HG03442 (cell line): ENCODE measurements at regions not wholly inside any gene's neighbourhood (a gene's known extent, or its start where the extent isn't known, plus 50 kb on each side); places are given as distances from the start of the nearest gene placed in this dataset.

ENCODE experiments used
- ATAC-seq: cut with Tn5 transposase; IDR thresholded peaks from one replicate; pipeline ENCODE4 v1.9.1; 2021; ENCODE audit warnings: mild to moderate bottlenecking, moderate library complexity; ENCODE audit not compliant: unreplicated experiment

GRCh38 chr1:58430421-58431275 is 115.9 kb downstream of the OMA1 start:
- ATAC-seq: no peak

GRCh38 chr1:58426918-58427317 is 119.6 kb downstream of the OMA1 start:
- no peak for ATAC-seq

- ATAC-seq: no peak
Measured at GRCh38 chr1:58422436-58422835, 124.1 kb downstream of the OMA1 start.

- no peak for ATAC-seq
Measured at GRCh38 chr1:58418283-58419228, 128.0 kb downstream of the OMA1 start.

- ATAC-seq: no peak
Measured at GRCh38 chr1:58412071-58412580, 134.4 kb downstream of the OMA1 start.

- ATAC-seq: no peak
Measured at GRCh38 chr1:58409890-58410289, 136.6 kb downstream of the OMA1 start.

GRCh38 chr1:58409336-58409735 is 137.2 kb downstream of the OMA1 start:
- no peak for ATAC-seq

- no peak for ATAC-seq
Measured at GRCh38 chr1:58406301-58407071, 140.0 kb downstream of the OMA1 start.

GRCh38 chr1:58405660-58406059 is 140.9 kb downstream of the OMA1 start:
- ATAC-seq: no peak

- ATAC-seq: no peak
Measured at GRCh38 chr1:58403894-58404293, 142.6 kb downstream of the OMA1 start.

GRCh38 chr1:58402444-58402843 is 144.1 kb downstream of the OMA1 start:
- ATAC-seq: no peak

GRCh38 chr1:58401991-58402390 is 144.5 kb downstream of the OMA1 start:
- no peak for ATAC-seq

GRCh38 chr1:58399176-58399575 is 147.3 kb downstream of the OMA1 start:
- ATAC-seq: no peak

- no peak for ATAC-seq
Measured at GRCh38 chr1:58398714-58399113, 147.8 kb downstream of the OMA1 start.

GRCh38 chr1:58397187-58397820 is 149.2 kb downstream of the OMA1 start:
- no peak for ATAC-seq

- ATAC-seq: no peak
Measured at GRCh38 chr1:58396150-58396549, 150.4 kb downstream of the OMA1 start.

- ATAC-seq: no peak
Measured at GRCh38 chr1:58395355-58395754, 151.2 kb downstream of the OMA1 start.

- ATAC-seq: peak; percentile 71
Measured at GRCh38 chr1:58392083-58392482, 154.4 kb downstream of the OMA1 start.

GRCh38 chr1:58391514-58391913 is 155.0 kb downstream of the OMA1 start:
- no peak for ATAC-seq

GRCh38 chr1:58391056-58391455 is 155.5 kb downstream of the OMA1 start:
- ATAC-seq: no peak
